Islet of Langerhans (tissue), 1 donor: ENCODE measurements at regions not wholly inside any gene's neighbourhood (a gene's known extent, or its start where the extent isn't known, plus 50 kb on each side); places are given as distances from the start of the nearest gene placed in this dataset.
"Not testable (repeated sequence)": the region's sequence is repeated elsewhere in the genome, so short reads cannot be mapped to it uniquely, and the experiment has no call there.

ENCODE experiments used
- FAIRE-seq: peaks from one replicate; lab custom pipeline; 2011; peaks lifted over from hg19 to GRCh38; lab: Jason Lieb, UNC

DNA sequence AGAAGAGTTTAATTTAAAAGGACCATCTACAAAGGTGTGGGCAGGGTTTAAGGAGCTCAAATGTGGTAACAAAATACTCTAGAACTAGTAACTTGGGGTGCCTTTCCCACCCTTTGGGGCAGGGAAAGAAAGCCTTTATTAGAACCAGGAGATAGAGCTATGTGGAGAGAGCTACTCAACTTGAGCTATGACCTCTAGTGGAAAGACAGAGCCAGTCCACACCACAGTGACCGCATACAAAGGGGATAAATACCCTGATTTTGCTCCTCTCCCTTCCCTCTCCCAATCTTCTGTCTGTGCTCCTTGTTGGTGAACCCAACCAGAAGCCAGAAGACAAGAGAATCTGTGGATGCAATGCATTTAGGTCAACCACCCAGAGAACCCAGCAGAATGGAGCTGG lies 54.4 kb upstream of the JAK1 start:
- no peak for FAIRE-seq

- FAIRE-seq, result peak; percentile 47
Measured at GRCh38 chr1:65021795-65022194, 55.4 kb upstream of the JAK1 start.

DNA sequence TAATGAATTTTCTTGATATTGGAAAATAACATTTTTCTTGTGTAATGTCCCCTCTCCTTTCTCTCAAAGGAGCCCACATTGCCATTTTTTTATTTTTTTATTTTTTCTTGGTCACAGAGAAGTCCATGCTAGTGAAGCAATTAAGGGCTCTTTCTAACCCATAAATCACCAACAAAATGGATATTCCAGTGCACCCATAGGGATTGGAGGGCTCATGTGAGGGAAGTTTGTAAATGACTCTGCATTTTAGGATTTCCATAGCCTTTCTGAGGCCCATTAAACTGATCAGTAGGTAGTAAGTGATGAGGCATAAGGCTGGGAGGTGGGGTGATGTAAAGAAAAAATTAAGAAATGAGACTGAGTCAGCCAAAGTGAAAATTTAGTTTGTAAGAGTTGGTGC lies 55.9 kb upstream of the JAK1 start:
- no peak for FAIRE-seq

- no peak for FAIRE-seq
Measured at GRCh38 chr1:65025794-65026193, 59.4 kb upstream of the JAK1 start.

DNA sequence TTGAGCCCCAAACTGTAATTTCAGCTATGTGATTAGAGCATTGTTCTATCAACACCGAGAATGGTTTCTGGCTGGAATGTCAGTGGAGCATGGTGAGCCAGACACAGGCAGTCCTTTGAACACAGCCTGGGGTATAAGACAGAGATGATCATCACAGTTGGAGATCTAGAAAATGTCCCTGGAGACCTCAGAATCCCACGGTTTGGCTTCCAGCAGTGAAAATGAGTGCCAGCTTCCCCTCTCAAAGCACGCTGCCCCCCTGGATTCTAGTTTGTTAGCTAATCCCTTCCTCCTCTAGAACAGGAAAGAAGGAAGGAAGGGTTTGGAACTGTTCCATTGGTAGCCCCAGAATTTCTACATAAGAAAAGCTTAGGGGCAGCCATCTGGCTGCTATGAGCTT lies 59.9 kb upstream of the JAK1 start:
- FAIRE-seq, result no peak

DNA sequence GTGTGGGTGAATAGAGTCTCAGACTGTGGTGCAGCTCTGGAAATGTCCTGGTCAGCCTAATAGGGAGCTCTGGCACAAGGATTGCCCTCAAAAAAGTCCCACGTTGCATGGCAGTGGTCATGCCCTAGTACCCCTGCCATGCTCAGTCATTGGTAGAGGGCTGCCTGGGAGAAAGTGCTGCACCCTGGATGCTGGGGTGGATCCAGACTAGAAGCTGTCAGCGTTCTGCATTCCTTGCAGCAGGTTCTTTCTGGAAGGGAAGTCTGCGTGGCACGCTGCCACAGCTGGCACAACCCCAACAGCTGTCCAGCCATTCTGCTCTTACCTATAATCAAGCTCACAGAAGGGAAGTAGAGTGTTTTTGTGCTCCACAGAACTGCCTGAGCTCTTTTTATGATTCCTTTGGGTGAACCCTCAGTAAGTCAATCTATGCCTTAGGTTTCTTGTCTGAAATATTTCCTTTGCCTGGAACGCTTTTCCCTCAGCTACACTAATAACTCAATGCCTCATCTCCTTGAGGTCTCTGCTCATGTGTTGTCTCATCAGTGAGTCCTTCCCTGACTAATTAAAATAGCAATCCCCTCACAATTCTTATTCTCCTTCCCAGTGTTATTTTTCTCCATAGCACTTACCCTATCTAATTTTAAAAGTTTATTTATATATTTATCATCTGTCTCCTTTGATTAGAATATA lies 61.5 kb upstream of the JAK1 start:
- FAIRE-seq, result peak; percentile 17

DNA sequence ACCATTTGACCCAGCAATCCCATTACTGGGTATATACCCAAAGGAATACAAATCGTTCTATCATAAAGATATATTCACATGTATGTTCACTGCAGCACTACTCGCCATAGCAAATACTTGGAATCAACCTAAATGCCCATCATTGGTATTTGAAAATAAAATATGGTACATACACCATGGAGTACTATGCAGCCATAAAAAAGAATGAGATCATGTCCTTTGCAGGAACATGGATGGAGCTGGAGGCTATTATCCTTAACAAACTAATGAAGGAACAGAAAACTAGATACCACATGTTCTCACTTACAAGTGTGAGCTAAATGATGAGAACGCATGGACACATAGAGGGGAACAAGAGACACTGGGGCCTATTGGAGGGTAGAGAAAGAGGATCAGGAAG lies 63.1 kb upstream of the JAK1 start:
- FAIRE-seq, result not testable (repeated sequence)

DNA sequence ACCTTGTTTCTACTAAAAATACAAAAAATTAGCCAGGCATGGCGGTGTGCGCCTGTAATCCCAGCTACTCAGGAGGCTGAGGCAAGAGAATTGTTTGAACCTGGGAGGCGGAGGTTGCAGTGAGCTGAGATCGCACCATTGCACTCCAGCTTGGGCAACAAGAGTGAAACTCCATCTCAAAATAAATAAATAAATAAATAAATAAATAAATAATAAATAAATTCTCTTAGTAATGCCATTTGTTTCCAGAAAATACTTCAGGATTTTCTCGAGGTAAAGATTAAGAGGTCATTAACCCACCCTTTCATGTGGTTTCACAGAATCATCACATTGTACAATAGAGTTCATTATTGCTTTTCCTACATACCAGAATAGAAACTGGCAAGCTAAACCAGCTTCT lies 68.5 kb upstream of the JAK1 start:
- not testable (repeated sequence) for FAIRE-seq

- FAIRE-seq, result no peak
Measured at GRCh38 chr1:65036570-65037051, 70.3 kb upstream of the JAK1 start.

- no peak for FAIRE-seq
Measured at GRCh38 chr1:65039066-65039465, 72.7 kb upstream of the JAK1 start.

DNA sequence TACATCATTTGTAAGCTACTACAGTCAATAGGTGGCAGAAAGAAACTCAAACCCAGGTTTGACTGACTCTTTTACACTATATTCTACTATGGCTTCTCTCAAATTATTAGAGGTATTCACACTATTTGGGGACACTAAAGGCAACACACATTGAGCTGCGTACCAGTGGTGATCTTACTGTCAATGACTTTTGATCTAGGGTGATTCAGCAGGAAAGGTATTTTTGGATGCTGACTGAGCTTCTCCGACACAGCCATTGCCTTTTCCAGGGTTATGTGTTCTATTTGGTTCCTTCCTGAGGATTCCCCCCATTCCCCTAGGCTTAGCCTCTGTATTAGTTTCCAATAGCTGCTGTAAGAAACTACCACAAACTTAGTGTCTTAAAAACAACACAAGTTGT lies 73.2 kb upstream of the JAK1 start:
- no peak for FAIRE-seq

DNA sequence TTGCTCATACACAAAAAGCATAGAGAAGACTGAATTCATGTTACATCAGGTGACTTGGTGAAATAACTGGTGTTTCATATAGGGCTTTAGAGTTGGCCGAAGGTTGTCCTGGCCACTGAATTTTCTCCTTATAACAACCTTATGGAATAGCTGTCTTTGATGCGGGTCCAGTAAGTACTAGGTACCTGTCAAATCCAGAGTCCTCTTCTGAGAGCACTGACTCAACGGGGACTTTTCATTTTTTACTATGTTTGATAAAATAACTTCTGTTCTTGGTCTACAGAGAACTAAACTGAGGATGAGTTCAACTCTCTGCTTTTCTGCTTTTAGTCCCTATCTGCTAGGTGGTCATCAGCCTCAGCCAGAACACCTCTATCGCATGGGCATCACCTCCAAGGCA lies 76.1 kb upstream of the JAK1 start:
- no peak for FAIRE-seq

DNA sequence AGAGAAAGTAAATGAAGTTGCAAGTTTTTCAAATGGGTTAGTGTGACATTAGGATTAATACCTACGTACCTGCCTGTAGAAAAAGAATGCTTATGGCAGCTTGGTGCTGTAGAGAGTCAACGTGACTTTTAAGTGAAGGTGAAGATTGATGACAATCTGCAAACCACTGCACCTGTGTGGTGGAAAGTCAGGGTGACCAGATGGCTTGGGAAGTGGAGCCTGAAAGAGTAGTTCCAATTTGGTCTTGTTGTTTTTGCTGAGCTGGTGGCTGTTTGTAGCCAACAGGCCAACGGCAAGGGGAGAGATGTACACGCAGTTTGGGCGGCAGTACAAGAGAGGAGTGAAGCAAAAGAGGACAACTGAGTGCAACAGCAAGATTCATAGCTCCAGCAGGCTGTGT lies 78.1 kb upstream of the JAK1 start:
- FAIRE-seq, result peak; percentile 38

- no peak for FAIRE-seq
Measured at GRCh38 chr1:65045022-65045817, 78.9 kb upstream of the JAK1 start.

GRCh38 chr1:65048335-65048734 lies 82.0 kb upstream of the JAK1 start:
- FAIRE-seq, result no peak

- no peak for FAIRE-seq
Measured at GRCh38 chr1:65049941-65050713, 83.8 kb upstream of the JAK1 start.

DNA sequence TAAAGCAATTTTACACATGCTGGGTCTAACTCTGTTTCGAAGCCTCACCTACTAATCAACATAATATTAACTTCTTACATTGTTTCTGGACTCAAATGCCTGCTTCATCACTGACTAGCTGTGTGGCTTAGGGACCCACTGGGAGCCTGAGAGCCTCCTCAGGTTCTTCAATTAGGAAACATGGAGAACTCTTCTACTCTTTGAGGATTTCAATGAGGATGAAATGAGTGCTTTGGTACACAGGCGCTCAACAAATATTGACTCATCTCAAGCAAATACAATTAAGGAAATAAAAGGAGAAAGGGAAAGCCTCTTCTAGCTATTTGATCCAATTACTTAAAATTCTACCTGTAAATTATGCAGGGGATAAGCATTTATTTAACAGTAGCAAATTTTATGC lies 84.4 kb upstream of the JAK1 start:
- peak; percentile 71 for FAIRE-seq

GRCh38 chr1:65054481-65054880 lies 88.1 kb upstream of the JAK1 start:
- FAIRE-seq, result no peak

DNA sequence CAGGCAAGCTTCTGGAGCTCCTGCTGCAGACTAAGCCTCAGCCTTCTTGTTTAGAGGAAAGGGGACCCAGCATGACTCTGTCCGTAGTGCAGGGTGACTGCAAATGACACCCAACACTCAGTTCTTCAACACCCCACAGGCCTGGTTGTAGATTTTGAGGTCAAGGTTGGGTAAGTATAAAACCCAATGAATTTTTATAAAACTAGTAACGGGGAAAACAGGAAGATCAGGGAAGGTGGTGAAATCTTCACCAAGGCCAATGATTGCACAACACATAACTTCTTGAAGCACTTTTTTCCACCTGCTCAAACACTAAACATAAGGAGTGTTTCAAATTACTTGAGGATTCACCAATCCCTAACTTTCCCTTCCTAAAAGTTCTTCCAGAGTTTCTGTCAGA lies 89.4 kb upstream of the JAK1 start:
- no peak for FAIRE-seq

GRCh38 chr1:65056234-65056633 lies 89.9 kb upstream of the JAK1 start:
- no peak for FAIRE-seq

DNA sequence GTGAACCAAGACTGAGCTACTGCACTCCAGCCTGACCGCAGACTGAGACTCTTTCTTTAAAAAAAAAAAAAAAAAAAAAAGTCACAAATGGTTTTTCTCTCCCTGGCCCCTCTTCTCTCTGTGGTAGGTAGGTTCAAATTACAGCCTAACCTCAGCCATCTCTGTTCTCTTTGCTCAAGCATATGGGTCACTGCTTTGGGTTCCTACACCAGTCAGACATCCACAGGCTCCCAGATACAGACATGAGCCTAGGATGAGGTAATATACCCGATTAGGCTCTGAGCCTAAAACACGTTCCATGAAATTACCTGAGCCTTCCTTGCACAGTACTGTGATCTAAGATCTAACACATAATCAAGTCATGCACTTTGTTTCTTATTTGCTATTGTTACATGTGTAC lies 90.5 kb upstream of the JAK1 start:
- FAIRE-seq, result no peak

DNA sequence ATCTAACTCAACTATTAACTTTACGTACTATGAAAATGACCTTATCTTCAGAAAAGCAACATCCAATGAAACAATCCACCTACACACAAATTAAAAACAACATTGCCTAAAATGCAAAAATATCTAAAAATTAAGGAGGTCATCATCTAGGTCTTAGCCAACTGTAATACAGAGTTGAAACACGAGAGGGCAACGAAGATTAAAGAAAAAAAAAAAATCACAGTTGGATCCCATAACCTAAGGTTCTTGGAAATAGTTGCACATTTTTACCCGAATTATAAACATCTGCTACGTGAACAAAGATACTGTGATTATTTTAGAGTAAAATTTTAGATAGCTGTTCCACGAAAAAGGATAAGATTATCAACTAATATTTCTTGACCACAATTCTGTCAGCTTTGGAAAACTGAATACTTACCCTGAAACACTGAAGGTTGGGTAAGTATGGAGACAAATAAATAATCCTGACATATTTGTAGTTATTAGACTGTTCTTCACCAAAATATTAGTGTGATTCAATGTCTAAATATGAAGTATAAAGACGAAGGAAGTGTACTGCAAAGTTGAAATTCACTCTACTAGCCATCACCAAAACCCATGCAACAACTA lies 88.0 kb upstream of the AK4 start:
- peak; percentile 97 for FAIRE-seq

DNA sequence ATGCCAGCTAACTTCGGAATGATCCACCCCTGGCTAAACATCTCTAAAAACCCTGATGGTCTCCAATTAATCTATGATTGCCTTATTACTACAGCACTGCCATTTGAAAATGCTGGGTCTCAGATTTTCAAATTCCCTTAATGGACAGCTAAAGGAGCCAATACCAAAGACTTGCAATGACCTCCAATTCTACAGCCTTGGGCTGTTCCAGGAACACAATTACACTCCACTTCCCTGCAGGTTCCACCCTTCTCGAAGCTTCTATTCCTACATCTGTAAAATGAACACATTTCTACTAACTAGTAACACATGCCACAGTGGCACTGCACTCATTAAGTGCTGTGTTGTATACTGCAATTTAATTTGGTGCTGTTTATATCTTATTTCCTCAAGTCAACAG lies 85.7 kb upstream of the AK4 start:
- FAIRE-seq, result no peak
